Panc1 (cell line): ENCODE measurements at regions not wholly inside any gene's neighbourhood (a gene's known extent, or its start where the extent isn't known, plus 50 kb on each side); places are given as distances from the start of the nearest gene placed in this dataset.

ENCODE experiments used
- ATAC-seq: fragments of 200-7000 bp; cut with Tn5 transposase; 2 replicates; pipeline ENCODE4 v1.9.1; 2020; ENCODE audit warnings: mild to moderate bottlenecking, moderate library complexity
- BruUV-seq: library from RNA; stranded (reverse); fragments of 400-500 nt; replicated peaks from 2 replicates; lab custom pipeline; 2021; lab: Mats Ljungman, UMichigan
- CTCF ChIA-PET: fragments of 300-600 bp; sonication (Branson Sonifier 250); formaldehyde crosslinking; loops from one replicate; lab custom pipeline; 2022; ENCODE audit warnings: antibody characterized with exemption; lab: Charles Lee
- POLR2A ChIA-PET: fragments of 300-600 bp; sonication (Branson Sonifier 250); formaldehyde crosslinking; loops from one replicate; lab custom pipeline; 2022; ENCODE audit warnings: antibody characterized with exemption; lab: Charles Lee
- DNase-seq: peaks from one replicate; pipeline ENCODE4 v3.0.0-alpha.2; 2010; ENCODE audit warnings: low read depth, low spot score
- H3K27ac ChIP-seq: 2 replicates; pipeline ENCODE4 v1.5.1; 2011; ENCODE audit warnings: mild to moderate bottlenecking, low read length, inconsistent platforms
- H3K27me3 ChIP-seq: fragments of 200-500 bp; sonication (Bioruptor generic); 2 replicates; pipeline ENCODE4 v1.6.0; 2014; ENCODE audit warnings: low read length, inconsistent platforms; ENCODE audit not compliant: control insufficient read depth, insufficient read depth
- H3K36me3 ChIP-seq: fragments of 200-500 bp; sonication (Bioruptor generic); 2 replicates; pipeline ENCODE4 v1.5.1; 2014; ENCODE audit warnings: inconsistent platforms, mild to moderate bottlenecking, low read length, moderate library complexity; ENCODE audit not compliant: control insufficient read depth, insufficient read depth
- H3K4me1 ChIP-seq: 2 replicates; pipeline ENCODE4 v1.5.1; 2011; ENCODE audit warnings: inconsistent platforms, mild to moderate bottlenecking, low read length, moderate library complexity; ENCODE audit not compliant: control insufficient read depth, insufficient read depth
- H3K4me3 ChIP-seq, 2 experiments: 2 replicates each; pipeline ENCODE4 v1.5.1; 2011 to 2012; ENCODE audit warnings: low read depth in 2 of 2, low read length in 2 of 2, mild to moderate bottlenecking in 2 of 2, inconsistent platforms in 1 of 2, moderate library complexity in 1 of 2
- H3K9me3 ChIP-seq: fragments of 200-500 bp; sonication (Bioruptor generic); 2 replicates; pipeline ENCODE4 v1.5.1; 2014; ENCODE audit warnings: low read depth, mild to moderate bottlenecking, inconsistent platforms, low read length, moderate library complexity; ENCODE audit not compliant: control insufficient read depth, insufficient read depth
- POLR2AphosphoS5 ChIP-seq: IDR thresholded peaks from 2 replicates; pipeline ENCODE4 v1.6.1; 2012; ENCODE audit warnings: mild to moderate bottlenecking, low read depth, low read length, moderate library complexity
- SIN3A ChIP-seq: IDR thresholded peaks from 2 replicates; pipeline ENCODE4 v1.6.1; 2012; ENCODE audit warnings: low read depth, mild to moderate bottlenecking, low read length, moderate library complexity, borderline replicate concordance; ENCODE audit not compliant: insufficient read depth
- TCF7L2 ChIP-seq: IDR thresholded peaks from 2 replicates; pipeline ENCODE4 v1.6.1; 2011; ENCODE audit warnings: mild to moderate bottlenecking, low read depth, low read length, inconsistent platforms
- in situ Hi-C: cut with HindIII; loops from 2 replicates; pipeline ENCODE4 v1.10.0; 2016; ENCODE audit warnings: low sequenced_read_pairs, low pct_unique_long_range_greater_than_20kb
- intact Hi-C: fragments of 100-400 bp; cut with micrococcal nuclease; formaldehyde crosslinking; loops from one replicate; pipeline ENCODE4 v1.10.0; 2022; ENCODE audit not compliant: unreplicated experiment
- TF ChIP-seq, protein P1 (sequence below): fragments of 450-650 bp; IDR thresholded peaks from 2 replicates; pipeline ENCODE4 v1.5.1; 2017; ENCODE audit warnings: mild to moderate bottlenecking
- TF ChIP-seq, protein P2 (sequence below), 2 experiments: IDR thresholded peaks; 2 replicates each; pipeline ENCODE4 v1.6.1; 2011 to 2012; ENCODE audit warnings: low read depth in 2 of 2, control low read depth in 1 of 2, low read length in 1 of 2, mild to moderate bottlenecking in 1 of 2, moderate library complexity in 1 of 2; ENCODE audit not compliant: insufficient read depth in 1 of 2

DNA sequence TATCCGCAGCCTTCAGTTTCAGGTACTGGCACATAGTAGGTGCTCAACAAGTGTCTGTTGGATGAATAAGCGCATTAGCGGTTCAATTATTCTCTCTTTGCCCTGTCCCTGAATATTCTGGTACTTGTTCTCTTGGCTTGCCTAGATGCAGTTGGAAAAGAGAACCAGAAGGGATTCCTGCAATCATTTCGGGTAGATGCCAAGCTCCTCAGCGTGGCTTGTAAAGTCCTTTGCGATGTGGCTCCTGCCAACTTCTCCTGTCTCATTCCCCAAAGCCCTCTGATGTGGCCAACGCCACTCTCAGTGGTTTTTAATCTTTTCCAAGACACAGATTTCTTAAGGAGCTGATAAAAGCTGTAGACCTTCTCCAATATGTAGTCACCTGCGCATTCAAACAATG lies 230.3 kb downstream of the SUDS3 start:
- Histone ChIP-seq H3K27ac (no peak overlapping the region), H3K27me3 (peaks cover 3% of the 10 kb centered on the region; the same call in 1 of the 2 replicates), H3K4me1 (no peaks in the 10 kb centered on the region), H3K36me3 (no peaks in the 10 kb centered on the region), H3K9me3 (no peaks in the 10 kb centered on the region), H3K4me3 (no peak overlapping the region)
- POLR2A ChIA-PET, result no interaction called here
- DNase-seq (no peak), ATAC-seq (no peak)
- no TSS peak for BruUV-seq
- CTCF ChIA-PET, result no interaction called here
- no peak for TF ChIP-seq TCF7L2
- TF ChIP-seq, protein P1, sequence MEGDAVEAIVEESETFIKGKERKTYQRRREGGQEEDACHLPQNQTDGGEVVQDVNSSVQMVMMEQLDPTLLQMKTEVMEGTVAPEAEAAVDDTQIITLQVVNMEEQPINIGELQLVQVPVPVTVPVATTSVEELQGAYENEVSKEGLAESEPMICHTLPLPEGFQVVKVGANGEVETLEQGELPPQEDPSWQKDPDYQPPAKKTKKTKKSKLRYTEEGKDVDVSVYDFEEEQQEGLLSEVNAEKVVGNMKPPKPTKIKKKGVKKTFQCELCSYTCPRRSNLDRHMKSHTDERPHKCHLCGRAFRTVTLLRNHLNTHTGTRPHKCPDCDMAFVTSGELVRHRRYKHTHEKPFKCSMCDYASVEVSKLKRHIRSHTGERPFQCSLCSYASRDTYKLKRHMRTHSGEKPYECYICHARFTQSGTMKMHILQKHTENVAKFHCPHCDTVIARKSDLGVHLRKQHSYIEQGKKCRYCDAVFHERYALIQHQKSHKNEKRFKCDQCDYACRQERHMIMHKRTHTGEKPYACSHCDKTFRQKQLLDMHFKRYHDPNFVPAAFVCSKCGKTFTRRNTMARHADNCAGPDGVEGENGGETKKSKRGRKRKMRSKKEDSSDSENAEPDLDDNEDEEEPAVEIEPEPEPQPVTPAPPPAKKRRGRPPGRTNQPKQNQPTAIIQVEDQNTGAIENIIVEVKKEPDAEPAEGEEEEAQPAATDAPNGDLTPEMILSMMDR, result no peak
- TF ChIP-seq, protein P2, sequence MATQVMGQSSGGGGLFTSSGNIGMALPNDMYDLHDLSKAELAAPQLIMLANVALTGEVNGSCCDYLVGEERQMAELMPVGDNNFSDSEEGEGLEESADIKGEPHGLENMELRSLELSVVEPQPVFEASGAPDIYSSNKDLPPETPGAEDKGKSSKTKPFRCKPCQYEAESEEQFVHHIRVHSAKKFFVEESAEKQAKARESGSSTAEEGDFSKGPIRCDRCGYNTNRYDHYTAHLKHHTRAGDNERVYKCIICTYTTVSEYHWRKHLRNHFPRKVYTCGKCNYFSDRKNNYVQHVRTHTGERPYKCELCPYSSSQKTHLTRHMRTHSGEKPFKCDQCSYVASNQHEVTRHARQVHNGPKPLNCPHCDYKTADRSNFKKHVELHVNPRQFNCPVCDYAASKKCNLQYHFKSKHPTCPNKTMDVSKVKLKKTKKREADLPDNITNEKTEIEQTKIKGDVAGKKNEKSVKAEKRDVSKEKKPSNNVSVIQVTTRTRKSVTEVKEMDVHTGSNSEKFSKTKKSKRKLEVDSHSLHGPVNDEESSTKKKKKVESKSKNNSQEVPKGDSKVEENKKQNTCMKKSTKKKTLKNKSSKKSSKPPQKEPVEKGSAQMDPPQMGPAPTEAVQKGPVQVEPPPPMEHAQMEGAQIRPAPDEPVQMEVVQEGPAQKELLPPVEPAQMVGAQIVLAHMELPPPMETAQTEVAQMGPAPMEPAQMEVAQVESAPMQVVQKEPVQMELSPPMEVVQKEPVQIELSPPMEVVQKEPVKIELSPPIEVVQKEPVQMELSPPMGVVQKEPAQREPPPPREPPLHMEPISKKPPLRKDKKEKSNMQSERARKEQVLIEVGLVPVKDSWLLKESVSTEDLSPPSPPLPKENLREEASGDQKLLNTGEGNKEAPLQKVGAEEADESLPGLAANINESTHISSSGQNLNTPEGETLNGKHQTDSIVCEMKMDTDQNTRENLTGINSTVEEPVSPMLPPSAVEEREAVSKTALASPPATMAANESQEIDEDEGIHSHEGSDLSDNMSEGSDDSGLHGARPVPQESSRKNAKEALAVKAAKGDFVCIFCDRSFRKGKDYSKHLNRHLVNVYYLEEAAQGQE (IDR thresholded peaks at IDR 0.05; ENCODE audit: insufficient read depth in 1 of 2, low read depth in 2 of 2, low read length in 1 of 2), result no peak
- TF ChIP-seq POLR2AphosphoS5, result no peak
- no peak for TF ChIP-seq SIN3A
- intact Hi-C loops (no loop called here), in situ Hi-C loops (no loop called here)

DNA sequence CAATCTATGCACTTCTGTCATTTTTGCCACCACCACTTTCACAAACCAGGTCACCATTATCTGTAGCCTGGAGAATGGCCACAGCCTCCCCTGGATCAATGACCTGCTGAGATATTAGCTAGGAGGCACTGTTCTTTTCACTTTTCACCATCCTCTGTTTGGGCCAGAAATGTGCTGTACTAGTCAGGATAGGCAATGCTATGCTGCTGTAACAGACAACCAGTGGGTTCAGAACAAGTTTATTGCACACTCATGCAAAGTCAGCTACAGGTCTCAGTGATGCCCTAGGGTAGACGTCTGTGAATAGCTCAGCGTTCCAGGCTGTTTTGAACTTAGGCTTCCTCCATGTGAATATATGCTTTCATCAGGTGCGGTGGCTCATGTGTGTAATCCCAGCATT lies 231.5 kb downstream of the SUDS3 start:
- peaks cover 3% of the 10 kb centered on the region; the same call in 1 of the 2 replicates for H3K27me3 ChIP-seq
- intact Hi-C loops, result no loop called here
- BruUV-seq, result no TSS peak
- in situ Hi-C loops, result no loop called here
- POLR2A ChIA-PET, result no interaction called here
- H3K9me3 ChIP-seq, result no peaks in the 10 kb centered on the region
- H3K4me3 ChIP-seq, result no peak overlapping the region
- ATAC-seq (no peak), DNase-seq (no peak)
- TF ChIP-seq POLR2AphosphoS5 (no peak), SIN3A (no peak), TCF7L2 (no peak)
- TF ChIP-seq, protein P1, result no peak
- TF ChIP-seq, protein P2 (IDR thresholded peaks at IDR 0.05; ENCODE audit: insufficient read depth in 1 of 2, low read depth in 2 of 2, low read length in 1 of 2), result no peak
- H3K36me3 ChIP-seq, result no peaks in the 10 kb centered on the region
- H3K4me1 ChIP-seq, result no peaks in the 10 kb centered on the region
- H3K27ac ChIP-seq, result no peak overlapping the region
- CTCF ChIA-PET, result no interaction called here
